ENCODE measurements at regions not wholly inside any gene's neighbourhood (a gene's known extent, or its start where the extent isn't known, plus 50 kb on each side); places are given as distances from the start of the nearest gene placed in this dataset.

DNA sequence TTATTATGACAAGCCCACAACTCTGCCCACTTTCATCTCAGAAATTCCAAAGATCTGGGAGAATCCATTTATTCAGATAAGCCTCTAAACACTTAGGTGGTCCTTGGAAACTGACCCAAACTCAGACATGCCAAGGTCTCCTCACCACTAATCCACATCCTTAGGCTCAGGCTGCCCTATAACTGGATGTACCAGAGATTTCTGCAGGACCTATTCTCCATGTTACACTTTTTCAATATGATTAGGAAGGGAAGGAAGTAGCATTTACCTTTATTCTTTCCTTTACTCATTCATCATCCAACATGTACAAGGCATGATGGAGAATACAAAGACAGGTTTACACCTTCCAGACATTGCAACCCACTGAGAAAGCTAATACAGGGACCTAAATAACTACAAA is 145.9 kb upstream of the BMP4 start:
- TF ChIP-seq, protein P1, sequence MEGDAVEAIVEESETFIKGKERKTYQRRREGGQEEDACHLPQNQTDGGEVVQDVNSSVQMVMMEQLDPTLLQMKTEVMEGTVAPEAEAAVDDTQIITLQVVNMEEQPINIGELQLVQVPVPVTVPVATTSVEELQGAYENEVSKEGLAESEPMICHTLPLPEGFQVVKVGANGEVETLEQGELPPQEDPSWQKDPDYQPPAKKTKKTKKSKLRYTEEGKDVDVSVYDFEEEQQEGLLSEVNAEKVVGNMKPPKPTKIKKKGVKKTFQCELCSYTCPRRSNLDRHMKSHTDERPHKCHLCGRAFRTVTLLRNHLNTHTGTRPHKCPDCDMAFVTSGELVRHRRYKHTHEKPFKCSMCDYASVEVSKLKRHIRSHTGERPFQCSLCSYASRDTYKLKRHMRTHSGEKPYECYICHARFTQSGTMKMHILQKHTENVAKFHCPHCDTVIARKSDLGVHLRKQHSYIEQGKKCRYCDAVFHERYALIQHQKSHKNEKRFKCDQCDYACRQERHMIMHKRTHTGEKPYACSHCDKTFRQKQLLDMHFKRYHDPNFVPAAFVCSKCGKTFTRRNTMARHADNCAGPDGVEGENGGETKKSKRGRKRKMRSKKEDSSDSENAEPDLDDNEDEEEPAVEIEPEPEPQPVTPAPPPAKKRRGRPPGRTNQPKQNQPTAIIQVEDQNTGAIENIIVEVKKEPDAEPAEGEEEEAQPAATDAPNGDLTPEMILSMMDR (IDR thresholded peaks at IDR 0.05; ENCODE audit: control insufficient read depth, extremely low read depth, insufficient read depth), result no peak
- H3K4me3 ChIP-seq (ENCODE audit: low read depth, low read length), result no peak overlapping the region
- no peak for DNase-seq (ENCODE audit: low read depth)

DNA sequence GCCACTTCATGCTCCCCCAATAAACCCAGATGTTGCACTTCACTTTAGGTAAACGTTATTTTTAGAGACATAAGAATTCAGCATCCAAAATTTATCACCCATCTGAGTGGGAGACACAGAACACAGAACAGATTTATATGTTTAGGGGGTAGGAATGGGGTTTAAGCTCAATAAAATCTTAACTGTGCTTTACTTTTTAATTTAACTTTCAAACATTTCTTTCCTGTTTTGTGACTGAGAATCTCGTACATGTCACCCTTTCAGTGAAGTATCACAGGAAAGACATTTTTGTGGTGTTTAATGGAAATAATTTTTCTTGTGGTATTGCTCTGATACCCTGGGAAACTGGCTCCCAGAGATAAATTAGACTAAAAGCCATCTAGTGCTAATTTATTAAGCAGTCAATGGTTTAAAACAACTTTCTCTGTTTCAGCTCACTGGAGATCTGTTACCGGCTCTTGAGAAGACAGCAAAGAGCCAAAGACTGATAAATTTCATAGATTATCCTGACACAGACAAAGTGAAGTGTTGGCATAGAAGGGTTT is 148.0 kb upstream of the BMP4 start:
- DNase-seq (ENCODE audit: low read depth), result no peak
- TF ChIP-seq, protein P1 (IDR thresholded peaks at IDR 0.05; ENCODE audit: control insufficient read depth, extremely low read depth, insufficient read depth), result no peak
- no peak overlapping the region for H3K4me3 ChIP-seq (ENCODE audit: low read depth, low read length)

DNA sequence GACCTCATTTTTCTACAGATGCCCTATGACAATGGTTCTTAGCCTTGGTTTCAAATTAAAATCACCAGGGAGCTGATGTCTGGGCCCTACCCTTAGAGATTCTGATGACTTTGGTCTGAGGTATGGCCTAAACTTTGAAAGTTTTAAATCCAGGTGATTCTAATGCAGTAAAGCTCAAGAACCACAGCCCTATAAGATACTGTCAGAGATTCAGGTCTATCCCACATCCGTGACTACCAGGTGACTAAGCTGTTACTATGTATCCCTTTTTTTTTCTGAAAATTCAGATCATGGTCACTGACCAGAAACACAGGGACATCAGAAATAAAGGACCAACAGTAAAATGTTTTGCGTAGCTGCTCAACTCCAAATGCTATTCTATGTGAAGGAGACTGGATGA is 148.8 kb upstream of the BMP4 start:
- no peak for DNase-seq (ENCODE audit: low read depth)
- H3K4me3 ChIP-seq (ENCODE audit: low read depth, low read length), result no peak overlapping the region
- TF ChIP-seq, protein P1 (IDR thresholded peaks at IDR 0.05; ENCODE audit: control insufficient read depth, extremely low read depth, insufficient read depth), result no peak

DNA sequence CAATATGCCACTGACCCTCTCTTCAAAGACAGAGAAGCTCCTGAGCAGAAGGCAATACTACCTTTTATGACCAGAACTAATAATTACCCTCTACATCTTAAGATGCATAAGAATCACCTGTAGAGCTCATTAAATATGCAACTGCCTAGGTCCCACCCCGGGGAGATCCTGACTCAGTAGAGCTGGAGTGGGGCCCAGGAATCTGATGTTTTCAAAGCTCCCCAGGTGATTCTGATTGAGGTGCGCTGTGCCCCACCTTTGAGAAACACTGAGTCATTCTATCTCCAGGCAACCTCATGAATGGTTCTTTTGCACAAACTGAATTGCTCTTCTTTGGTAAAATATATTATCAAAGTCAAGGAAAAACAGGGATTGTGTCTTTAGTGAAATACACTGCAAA is 149.3 kb upstream of the BMP4 start:
- TF ChIP-seq, protein P1 (IDR thresholded peaks at IDR 0.05; ENCODE audit: control insufficient read depth, extremely low read depth, insufficient read depth), result no peak
- DNase-seq (ENCODE audit: low read depth), result no peak
- no peak overlapping the region for H3K4me3 ChIP-seq (ENCODE audit: low read depth, low read length)

DNA sequence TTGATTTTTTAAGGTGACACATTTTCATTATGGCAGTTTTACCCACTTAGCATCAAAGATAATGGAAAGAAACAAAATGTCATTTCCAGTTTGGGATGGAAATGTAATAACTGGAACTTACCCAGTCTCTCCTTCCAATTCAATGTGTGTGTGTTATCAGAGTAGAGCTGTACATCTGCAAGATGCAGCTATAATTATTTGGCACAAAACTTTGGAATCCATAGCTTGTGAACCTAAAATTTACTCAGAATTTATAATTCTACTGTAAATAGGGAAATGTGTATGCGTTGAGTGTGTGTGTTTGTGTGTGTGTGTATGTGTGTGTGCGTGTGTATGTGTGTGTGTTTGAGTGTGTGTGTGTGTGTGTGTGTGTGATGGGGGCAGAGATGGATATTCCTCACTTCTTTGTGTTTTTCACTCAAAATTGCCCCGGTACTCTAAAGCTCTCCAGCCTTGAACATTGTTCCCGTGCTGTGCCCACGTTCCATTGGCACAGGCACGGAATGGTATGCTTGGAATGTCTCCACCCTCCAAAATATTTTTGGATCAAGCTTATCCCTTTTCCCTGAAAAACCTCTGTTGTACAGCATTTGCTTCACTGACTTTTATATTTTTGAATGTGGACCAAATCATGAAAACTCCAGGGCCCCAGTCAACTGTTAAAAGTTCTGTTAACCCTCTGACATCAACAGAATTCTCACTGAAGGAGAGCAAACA is 150.2 kb upstream of the BMP4 start:
- no peak overlapping the region for H3K4me3 ChIP-seq (ENCODE audit: low read depth, low read length)

DNA sequence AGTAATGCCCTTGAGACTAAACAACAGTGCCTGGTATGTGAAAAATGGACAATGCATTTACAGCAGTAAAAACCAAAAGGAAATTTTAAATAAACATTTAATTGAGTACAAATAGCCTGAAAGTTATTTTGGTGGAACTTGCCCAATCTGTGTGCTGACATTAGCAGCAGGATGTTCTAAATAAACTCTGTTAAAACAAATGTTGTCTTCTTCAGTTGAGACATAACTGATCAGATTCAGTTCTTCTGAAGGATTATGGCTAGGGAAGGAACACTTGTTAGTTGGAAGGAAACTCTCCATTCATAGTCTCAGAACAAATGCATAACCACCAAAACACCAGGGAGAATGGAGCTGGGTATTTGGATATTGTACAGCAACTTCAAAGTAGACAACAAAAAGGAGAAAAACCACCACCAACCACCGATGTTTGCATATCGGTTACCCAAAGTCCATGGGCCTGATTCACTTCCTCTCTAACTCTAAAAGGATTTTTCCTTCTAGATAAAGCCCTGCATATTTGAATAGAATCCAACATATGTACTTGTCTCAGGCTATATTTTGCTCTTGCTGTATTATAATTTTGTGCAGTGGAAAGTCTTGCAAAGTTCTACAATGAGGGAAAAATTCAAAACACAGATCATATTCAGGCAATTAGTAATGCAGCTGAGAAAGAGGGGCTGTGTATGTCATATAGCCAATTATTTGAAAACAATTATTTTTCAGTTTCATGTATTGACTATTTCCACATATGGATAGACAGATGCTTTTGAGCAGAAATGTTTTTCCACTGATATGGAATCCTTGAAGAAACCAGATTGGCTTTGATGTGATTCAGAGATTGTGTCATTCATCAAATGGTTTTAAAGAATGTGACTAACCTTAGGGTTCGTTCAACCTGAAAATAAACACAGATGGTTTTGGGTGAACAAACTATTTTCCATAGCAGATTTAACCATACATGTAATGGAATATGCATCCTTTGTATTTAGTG is 152.2 kb upstream of the BMP4 start:
- TF ChIP-seq, protein P1 (IDR thresholded peaks at IDR 0.05; ENCODE audit: control insufficient read depth, extremely low read depth, insufficient read depth), result no peak
- no peak for DNase-seq (ENCODE audit: low read depth)

More for the DNA sequence above, 150.2 kb upstream of the BMP4 start:
- no peak for DNase-seq (ENCODE audit: low read depth)
- TF ChIP-seq, protein P1 (IDR thresholded peaks at IDR 0.05; ENCODE audit: control insufficient read depth, extremely low read depth, insufficient read depth), result no peak

More for the DNA sequence above, 152.2 kb upstream of the BMP4 start:
- H3K4me3 ChIP-seq (ENCODE audit: low read depth, low read length), result no peak overlapping the region
